Smooth muscle cell of the brain vasculature (primary cell): ENCODE measurements at regions not wholly inside any gene's neighbourhood (a gene's known extent, or its start where the extent isn't known, plus 50 kb on each side); places are given as distances from the start of the nearest gene placed in this dataset.
"Not testable (repeated sequence)": the region's sequence is repeated elsewhere in the genome, so short reads cannot be mapped to it uniquely, and the experiment has no call there.

Experiments
- DNase-seq: peaks from one replicate; pipeline ENCODE4 v3.0.0-alpha.2; 2012; ENCODE audit warnings: low read depth, low spot score

DNA sequence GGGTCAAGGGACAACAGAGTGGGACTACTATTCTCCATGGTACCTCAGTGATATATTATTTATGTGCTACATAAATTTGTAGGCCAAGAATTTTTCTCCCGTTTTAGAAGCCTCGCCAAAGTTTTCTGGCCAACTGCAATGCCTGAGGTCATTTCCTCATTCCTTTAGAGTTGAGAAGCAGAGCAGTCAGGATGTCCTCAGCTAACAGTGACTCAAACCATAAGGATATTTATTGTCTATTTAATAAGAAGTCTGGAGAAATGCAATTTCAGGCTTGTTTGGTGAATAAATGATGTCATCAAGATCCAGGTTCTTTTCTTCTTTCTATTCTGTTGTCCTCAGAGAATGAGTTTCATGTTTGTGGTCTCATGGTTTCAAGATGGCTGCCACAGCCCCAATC, 91.0 kb downstream of the ADCYAP1 start:
- no peak for DNase-seq

DNA sequence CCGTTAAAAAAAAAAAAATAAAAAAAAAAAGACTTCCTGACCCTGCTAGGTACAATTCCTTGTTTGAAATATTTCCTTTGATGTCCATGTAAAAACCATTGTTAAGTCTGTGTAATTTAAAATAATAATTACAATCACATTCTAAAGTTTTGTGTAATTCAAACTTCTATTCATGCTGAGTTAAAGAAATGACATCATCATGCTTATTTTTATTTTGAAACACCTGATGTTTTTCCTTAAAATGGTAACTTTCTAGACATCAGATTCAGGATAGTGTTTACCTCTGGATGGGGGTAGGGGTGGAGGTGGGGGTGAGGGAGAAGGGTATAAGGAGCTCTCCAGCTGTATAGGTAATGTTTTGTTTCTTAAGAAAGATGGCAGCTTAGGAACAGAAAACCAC, 92.8 kb downstream of the ADCYAP1 start:
- DNase-seq, result no peak

DNA sequence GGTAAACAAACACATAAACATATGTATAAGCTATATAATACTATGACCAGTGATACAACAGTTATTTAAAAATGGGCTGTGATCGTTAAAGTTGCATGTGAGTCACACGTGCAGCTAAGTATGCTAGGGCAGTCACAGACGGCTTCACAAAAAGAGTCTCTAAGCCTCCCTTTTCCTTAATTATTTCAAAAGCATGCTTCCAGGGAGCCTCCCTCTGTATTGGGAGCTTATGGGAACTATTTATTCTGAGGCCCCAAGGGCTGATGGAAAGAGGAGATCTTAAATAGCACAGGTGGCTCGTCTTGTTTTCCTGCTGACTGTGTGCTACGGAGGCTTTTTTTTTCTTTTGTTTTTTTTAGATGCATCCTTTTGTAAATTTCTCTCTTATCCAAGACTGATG, 94.3 kb downstream of the ADCYAP1 start:
- no peak for DNase-seq

DNA sequence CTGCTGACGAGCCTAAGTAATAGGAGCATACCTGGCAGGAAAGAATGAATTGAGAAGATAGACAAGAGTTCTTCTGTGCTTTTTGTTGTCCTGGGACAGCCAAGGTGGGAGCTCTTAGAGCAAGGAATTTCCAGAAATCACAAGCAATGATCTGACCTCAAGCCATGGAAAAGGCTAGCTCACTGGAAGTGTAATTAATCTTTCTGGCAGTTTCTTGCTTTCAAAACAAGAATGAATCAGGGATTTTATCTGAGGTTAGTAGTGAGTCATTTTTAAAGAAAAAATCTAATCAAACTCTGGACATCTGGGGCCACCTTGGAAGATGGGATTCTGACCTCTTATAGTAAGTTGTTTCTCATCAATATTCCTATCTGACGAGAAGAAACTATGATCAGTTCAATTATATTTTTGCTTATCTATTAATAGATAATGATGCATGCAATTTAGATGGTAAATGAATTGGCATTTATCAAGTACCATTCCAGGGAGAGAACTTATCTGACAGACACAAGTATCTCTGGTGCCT, 98.0 kb downstream of the ADCYAP1 start:
- no peak for DNase-seq

- no peak for DNase-seq
Observed at GRCh38 chr18:1003499-1003898, 98.8 kb downstream of the ADCYAP1 start.

DNA sequence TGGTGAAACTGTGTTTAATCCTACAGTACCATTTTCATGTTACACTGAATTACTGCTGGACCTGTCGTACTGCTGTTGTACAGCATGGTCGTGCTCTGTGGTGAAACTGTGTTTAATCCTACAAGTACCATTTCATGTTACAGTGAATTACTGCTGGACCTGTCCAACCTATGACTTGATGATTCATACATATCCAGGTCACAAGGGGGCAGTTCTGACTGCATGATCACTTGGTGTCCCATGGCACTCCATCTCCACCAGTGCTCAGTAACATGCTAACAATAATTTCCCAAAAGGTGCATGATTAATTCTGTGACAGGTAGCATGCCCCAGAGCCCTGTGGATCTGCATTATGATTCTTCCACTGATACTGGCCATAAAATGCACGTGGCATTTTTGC, 101.6 kb downstream of the ADCYAP1 start:
- DNase-seq, result no peak

DNA sequence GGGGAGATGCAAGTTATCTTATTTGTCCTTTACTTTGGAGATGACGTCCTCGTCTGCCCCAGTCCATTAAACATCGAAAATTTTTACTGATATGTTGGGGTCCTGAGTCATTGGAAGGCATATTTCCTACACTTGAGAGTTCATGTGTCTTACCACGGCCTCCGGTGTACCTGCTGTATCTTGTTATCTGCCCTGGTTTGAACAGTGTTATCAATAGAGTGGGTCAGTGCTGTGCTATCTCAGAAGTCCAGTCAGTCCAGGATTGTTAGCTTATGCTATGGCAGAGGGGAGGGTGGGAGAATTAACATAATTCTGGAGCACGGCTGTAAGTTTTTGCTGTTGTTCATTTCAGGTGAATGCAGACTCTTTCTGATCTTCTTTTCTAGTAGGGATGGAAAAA, 102.3 kb downstream of the ADCYAP1 start:
- DNase-seq, result no peak

DNA sequence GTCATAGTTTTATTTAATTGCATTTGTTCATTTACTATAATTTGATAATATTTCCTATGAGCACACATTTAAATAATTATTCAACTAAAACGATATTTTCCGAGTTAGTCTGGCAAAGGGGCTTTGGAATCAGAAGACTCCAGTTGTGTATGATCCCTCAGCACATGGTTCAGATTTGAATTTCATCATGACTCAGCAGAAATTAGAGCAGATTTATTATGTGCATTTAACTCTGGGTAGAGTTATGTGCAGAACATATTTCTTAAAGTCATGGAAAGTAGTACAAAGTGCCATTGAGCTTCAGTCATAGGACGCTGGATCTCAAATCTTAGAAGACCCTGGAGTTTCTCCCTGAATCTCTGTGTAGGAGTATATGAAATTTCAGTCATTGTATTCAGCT, 106.7 kb downstream of the ADCYAP1 start:
- no peak for DNase-seq

DNA sequence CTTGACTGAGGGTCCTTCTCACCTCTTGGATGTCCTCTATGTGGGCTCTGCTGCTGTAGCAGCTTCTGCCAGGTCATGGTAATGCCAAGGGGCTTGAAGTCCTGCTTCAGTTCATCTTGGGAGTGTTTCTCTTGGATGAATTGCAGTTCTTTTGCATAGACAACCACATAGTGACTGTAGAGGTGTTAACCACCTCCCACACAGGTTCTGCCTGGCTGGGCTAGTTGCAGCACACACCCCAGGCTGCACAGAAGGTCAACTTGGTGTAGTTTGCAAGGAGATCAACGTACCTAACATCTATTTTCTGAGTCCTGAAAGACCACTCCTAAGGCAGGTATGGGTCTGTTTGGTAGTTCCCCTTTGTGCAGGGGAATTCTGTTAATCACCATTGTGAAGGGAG, 108.1 kb downstream of the ADCYAP1 start:
- DNase-seq, result no peak

- no peak for DNase-seq
Observed at GRCh38 chr18:1013951-1014350, 109.3 kb downstream of the ADCYAP1 start.

- DNase-seq, result no peak
Observed at GRCh38 chr18:1014509-1014908, 109.8 kb downstream of the ADCYAP1 start.

GRCh38 chr18:1014951-1015624, 110.4 kb downstream of the ADCYAP1 start:
- no peak for DNase-seq

DNA sequence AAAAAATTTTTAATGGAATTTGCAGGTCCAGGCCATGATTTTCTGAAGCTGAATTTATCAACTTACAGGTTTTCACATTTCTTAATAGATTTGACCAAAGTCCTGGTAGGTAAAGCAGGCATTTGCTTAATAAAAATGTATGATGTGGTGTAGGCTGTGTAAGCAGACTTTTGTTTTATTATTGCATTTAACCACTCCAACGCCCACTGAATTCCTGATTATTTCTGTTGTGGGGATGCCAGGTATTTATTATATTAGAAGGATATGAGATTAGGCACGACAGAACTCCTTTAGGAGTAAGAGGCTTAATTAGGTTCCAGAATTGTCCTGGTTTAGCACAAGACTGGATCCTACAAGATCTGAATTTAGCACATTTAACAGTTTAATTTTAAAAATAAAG, 111.1 kb downstream of the ADCYAP1 start:
- DNase-seq, result no peak

DNA sequence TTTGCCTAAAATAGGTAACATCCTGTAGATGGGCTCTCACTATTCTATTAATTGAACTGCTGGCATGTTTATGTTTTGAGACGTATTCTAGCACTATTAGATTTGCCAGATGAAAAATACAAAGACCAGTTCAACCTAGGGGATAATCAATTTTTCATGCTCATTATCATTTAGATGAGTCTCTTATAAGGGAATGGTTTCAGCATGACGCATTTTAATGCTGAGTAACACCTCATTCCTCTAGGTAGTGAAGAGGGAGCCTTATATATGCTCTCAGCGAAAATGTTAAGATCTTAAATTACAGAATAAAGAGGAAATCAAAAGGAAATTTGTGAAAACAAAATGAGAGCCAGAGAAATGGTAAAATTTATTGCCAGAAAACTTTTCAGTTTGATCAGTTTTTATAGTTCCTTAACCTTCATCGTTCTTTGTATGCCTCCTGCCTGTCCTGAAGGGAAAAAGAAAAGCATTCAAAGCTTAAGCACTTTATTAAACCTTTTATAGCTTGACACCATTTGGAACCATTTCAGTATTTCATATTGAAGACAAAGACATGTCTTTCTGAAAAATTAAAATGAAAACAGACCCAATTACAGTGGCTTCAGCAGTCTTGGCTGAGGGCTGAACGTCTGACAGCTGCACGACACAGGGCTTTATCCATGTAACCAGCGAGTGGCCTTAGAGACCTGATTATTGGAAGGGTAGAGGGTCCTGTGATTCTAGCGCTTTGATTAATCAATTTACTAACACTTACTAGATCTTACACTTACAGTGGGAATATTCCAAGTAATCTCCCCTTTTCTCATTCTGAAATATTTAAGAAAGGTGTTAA, 112.8 kb downstream of the ADCYAP1 start:
- DNase-seq, result no peak

DNA sequence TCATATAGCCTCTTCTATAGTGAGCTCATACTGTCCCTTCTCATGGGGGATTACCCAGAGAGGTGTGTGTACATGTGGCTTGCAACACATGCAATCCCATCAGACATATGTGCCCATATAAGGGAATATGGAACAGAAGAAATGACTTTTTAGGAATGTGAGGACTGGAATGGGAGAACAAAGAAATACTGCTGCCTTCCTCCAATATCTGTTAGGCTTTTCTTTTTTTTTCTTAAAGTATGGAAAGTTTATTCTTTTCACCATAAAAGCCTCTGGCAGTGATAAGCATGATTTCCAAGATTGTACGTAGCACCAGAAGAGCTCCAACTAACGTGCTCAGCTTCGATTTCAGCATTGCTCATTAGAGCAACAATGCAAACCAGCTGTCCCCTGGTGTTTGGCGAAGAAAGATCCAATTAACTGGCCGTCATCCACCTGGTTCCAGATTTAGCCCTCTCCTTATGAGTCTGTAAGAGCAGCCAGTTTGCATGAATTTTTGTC, 113.6 kb downstream of the ADCYAP1 start:
- no peak for DNase-seq

GRCh38 chr18:1019191-1019590, 114.5 kb downstream of the ADCYAP1 start:
- DNase-seq, result no peak

GRCh38 chr18:1020731-1021344, 116.2 kb downstream of the ADCYAP1 start:
- DNase-seq, result no peak

GRCh38 chr18:1026930-1027329, 122.3 kb downstream of the ADCYAP1 start:
- DNase-seq, result no peak

DNA sequence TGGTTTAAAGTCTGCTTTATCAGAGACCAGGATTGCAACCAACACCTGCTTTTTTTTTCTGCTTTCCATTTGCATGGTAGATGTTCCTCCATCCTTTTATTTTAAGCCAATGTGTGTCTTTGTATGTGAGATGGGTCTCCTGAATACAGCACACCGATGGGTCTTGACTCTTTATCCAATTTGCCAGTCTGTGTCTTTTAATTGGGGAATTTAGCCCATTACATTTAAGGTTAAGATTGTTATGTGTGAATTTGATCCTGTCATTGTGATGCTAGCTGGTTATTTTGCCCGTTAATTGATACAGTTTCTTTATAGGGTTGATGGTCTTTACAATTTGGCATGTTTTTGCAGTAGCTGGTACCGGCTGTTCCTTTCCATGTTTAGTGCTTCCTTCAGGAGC, 128.4 kb downstream of the ADCYAP1 start:
- not testable (repeated sequence) for DNase-seq

GRCh38 chr18:1034971-1035370, 130.3 kb downstream of the ADCYAP1 start:
- DNase-seq, result no peak

- DNase-seq, result no peak
Observed at GRCh38 chr18:1036926-1037325, 132.3 kb downstream of the ADCYAP1 start.

DNA sequence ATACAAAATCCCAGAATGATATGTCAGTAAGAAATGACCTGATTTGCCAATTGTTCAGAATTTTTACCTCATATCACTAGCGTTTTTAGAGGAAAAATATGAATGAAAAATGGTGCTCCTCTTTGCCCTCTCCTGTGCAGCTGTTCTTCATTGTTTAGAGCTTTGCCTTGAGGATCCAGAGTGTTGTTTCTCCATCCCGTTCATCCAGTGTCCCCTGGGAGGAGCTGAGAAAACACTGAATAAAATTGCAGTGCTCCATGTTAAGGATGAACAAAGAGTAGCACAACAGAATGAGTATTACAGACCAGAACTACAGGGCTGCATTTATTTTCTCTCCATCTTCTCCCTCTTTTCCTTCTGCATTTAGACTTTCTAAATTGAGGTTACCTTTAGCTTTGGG, 133.1 kb downstream of the ADCYAP1 start:
- no peak for DNase-seq
